ENCODE measurements at regions not wholly inside any gene's neighbourhood (a gene's known extent, or its start where the extent isn't known, plus 50 kb on each side); places are given as distances from the start of the nearest gene placed in this dataset.

- H3K79me1 ChIP-seq (ENCODE audit: insufficient read depth, low read depth, low read length, poor library complexity, severe bottlenecking), result no peaks in the 10 kb centered on the region
- H3K23ac ChIP-seq (ENCODE audit: insufficient read length, low read depth, low read length), result no peak overlapping the region
- no peak overlapping the region for H2BK20ac ChIP-seq (ENCODE audit: low read depth, low read length, poor library complexity, severe bottlenecking)
- Mint-ChIP-seq H3K4me1 (peaks cover 0 to 4% of the 10 kb centered on the region in 2 experiments; a peak in 1 of 4 replicates), H3K4me3 (no peak overlapping the region), H3K36me3 (ENCODE audit: insufficient read depth in 1 of 3, low read depth in 3 of 3) (peaks cover 0 to 14% (median 0%) of the 10 kb centered on the region in 3 experiments; a peak in 3 of 7 replicates), H3K27ac (no peak overlapping the region), H3K9me3 (peaks cover 11 to 15% of the 10 kb centered on the region in 2 experiments), H3K27me3 (ENCODE audit: low read depth) (no peaks in the 10 kb centered on the region)
- no peak overlapping the region for H3K14ac ChIP-seq (ENCODE audit: insufficient read depth, low read length)
- H4K8ac ChIP-seq (replicated peaks; ENCODE audit: insufficient read length, low read depth, low read length), result no peak overlapping the region
- TF ChIP-seq CTCF (conservative IDR thresholded peaks at IDR 0.05), result no peak
- H3T11ph ChIP-seq (ENCODE audit: low read length), result no peak overlapping the region
- DNase-seq, result no peak
- H3K27ac ChIP-seq (ENCODE audit: insufficient read length, low read depth, low read length), result no peak overlapping the region
- H3K27me3 ChIP-seq (ENCODE audit: insufficient read depth, low read length), result no peaks in the 10 kb centered on the region
- no peak overlapping the region for H3K4ac ChIP-seq (ENCODE audit: low read depth, low read length)
- no peak overlapping the region for H3K56ac ChIP-seq (ENCODE audit: insufficient read length, low read depth, low read length)
- H3K79me2 ChIP-seq (ENCODE audit: insufficient read depth, low read length), result no peaks in the 10 kb centered on the region
- no peaks in the 10 kb centered on the region for H4K20me1 ChIP-seq (ENCODE audit: control insufficient read depth, insufficient read depth, insufficient read length)
- H2BK120ac ChIP-seq (ENCODE audit: low read depth, low read length, poor library complexity, severe bottlenecking), result no peak overlapping the region
- H3K4me1 ChIP-seq (ENCODE audit: insufficient read depth, low read length), result no peaks in the 10 kb centered on the region
- H2BK12ac ChIP-seq (ENCODE audit: insufficient read length, low read depth, low read length), result no peak overlapping the region
- H2AK5ac ChIP-seq (ENCODE audit: insufficient read length, low read length), result no peak overlapping the region
- no peak overlapping the region for H2BK15ac ChIP-seq (ENCODE audit: low read depth, low read length)
- no peaks in the 10 kb centered on the region for H3K23me2 ChIP-seq (ENCODE audit: insufficient read length, low read depth, low read length, poor library complexity, severe bottlenecking)
- no peak overlapping the region for H4K5ac ChIP-seq (ENCODE audit: insufficient read length, low read depth, low read length)
- H3K9ac ChIP-seq (ENCODE audit: extremely low read depth, insufficient read length, low read length), result no peak overlapping the region
- no peak overlapping the region for H4K91ac ChIP-seq (ENCODE audit: insufficient read length, low read depth, low read length)
- H3K18ac ChIP-seq (ENCODE audit: insufficient read length, low read depth, low read length), result no peak overlapping the region
- no peak overlapping the region for H2AFZ ChIP-seq (ENCODE audit: low read length)
- H2BK5ac ChIP-seq (ENCODE audit: insufficient read length, low read length), result no peak overlapping the region
- H3K9me3 ChIP-seq (ENCODE audit: control insufficient read depth, low read depth, low read length), result no peaks in the 10 kb centered on the region
- H3K4me2 ChIP-seq (ENCODE audit: insufficient read depth, insufficient read length, low read length), result no peak overlapping the region
Observed at GRCh38 chr4:31343061-31343460, 622.9 kb downstream of the PCDH7 start.

All from H9 (cell line).